HG03378 (cell line): ENCODE measurements at regions not wholly inside any gene's neighbourhood (a gene's known extent, or its start where the extent isn't known, plus 50 kb on each side); places are given as distances from the start of the nearest gene placed in this dataset.
"Not testable (repeated sequence)": the region's sequence is repeated elsewhere in the genome, so short reads cannot be mapped to it uniquely, and the experiment has no call there.

Experiments
- ATAC-seq: cut with Tn5 transposase; IDR thresholded peaks from one replicate; pipeline ENCODE4 v1.9.1; 2021; ENCODE audit warnings: mild to moderate bottlenecking, moderate library complexity; ENCODE audit not compliant: unreplicated experiment

DNA sequence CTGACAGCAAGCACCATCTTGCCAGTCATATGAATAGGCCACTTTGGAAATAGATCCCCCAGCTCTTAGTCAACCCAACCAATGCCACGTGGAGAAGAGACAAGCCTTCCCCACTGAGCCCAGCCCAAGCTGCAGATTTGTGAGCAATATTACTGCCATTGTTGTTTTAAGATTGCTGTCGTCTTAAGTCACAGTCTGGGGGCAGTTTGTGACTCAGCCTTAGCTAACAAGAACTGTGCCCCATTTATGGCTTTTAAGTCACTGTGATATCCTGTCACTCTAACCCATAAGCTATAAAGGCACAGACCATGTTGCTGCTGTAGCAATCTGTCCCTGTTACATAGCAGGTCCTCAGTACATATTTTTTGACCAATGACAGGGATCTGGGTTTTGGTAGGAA is 464.2 kb downstream of the MED13L start:
- ATAC-seq = no peak

- no peak for ATAC-seq
These were observed 465.6 kb downstream of the MED13L start for GRCh38 chr12:115811929-115812328.

- ATAC-seq = no peak
These were observed 466.4 kb downstream of the MED13L start for GRCh38 chr12:115811045-115811444.

GRCh38 chr12:115810122-115810901 is 467.2 kb downstream of the MED13L start:
- no peak for ATAC-seq

DNA sequence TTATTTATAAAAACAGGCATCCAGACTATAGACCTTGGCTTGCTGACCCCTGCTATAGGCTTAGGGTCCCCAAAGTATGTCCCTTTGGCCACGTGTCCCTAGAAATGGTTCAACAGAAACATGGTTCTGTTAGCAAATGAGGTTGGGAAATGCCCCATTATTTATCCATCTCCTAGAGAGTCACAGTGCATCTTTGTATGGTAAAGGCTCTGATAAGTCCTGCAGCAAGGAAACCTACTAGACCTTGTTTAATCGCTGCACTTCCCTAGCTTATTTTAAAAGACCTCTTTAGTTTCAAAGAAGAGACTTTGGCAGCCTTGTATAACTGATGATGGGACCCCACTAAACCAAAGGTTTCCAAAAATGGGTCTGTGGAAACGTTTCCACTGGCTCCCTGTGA is 471.5 kb downstream of the MED13L start:
- no peak for ATAC-seq

DNA sequence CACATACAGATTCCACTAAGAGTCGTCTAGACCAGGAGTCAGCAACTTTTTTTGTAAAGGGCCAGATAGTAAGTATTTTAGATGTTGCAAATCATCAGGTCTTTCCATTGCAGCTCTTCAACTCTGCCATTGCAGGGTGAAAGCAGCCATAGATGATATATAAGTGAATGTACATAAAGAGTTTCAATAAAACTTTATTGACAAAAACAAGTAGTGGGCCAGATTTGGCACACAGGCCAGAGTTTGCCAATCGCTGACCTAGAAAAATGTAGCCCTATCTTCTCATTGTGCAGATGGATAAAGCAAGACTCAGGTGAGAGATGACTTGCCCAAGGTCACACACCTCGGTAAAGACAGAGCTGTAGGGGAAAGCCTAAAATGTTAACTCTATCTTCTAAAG is 474.7 kb downstream of the MED13L start:
- ATAC-seq = no peak

- no peak for ATAC-seq
These were observed 475.6 kb downstream of the MED13L start for GRCh38 chr12:115801871-115802270.

GRCh38 chr12:115799610-115800009 is 477.9 kb downstream of the MED13L start:
- no peak for ATAC-seq

DNA sequence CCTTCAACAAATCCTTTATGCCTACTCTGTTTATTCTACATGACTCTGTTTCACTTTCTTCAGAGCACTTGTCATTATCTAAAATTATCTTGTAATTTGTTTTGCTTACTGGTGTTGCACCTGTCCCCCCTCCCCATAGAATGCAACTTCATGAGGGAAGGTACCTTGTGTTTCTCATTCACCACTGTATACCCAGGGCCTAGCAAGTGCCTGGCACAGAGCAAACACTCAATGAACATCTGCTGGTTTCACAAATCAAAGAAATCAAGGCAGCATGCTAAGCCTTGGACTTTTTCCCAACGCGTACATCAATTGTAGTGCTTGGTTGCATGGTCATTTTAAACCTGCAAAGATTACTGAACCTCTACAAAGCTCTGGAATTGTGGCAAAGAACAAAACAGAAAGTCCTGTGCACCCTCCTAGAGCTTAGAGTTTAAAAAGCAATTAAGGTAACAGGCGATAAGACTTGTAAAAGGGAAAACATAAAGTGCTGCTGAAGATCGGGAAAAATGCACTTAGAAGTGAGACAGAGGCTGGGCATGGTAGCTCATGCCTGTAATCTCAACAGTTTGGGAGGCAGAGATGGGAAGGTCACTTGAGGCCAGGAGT is 479.1 kb downstream of the MED13L start:
- ATAC-seq = no peak

- no peak for ATAC-seq
These were observed 482.8 kb downstream of the MED13L start for GRCh38 chr12:115794659-115795081.

GRCh38 chr12:115791331-115791730 is 486.2 kb downstream of the MED13L start:
- no peak for ATAC-seq

DNA sequence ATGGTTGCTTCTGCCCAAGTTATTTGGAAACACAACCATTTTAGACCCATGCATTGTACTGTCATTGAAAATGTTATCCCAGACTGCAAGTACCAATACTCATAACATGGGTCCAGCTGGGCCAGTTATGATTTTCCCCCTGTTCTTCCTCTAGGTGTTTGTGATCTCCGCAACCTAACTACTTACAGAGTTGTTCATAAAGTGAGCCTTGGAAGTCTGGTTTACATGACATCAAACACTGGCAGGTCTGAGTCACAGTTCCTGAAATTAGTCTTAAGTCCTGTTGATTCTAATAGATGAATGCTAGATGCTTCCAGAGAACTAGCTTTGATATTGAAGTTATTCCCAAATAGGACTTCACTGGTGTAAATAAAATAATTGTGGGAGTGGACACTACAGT is 487.0 kb downstream of the MED13L start:
- ATAC-seq = no peak

DNA sequence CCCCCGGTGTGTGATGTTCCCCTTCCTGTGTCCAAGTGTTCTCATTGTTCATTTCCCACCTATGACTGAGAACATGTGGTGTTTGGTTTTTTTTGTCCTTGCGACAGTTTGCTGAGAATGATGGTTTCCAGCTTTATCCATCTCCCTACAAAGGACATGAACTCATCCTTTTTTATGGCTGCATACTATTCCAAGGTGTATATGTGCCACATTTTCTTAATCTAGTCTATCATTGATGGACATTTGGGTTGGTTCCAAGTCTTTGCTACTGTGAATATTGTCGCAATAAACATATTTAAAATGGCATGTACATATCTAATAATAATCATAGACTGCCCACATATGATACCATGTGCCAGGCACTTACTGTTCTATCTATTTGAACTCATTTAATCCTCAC is 491.0 kb downstream of the MED13L start:
- not testable (repeated sequence) for ATAC-seq

GRCh38 chr12:115785548-115785947 is 491.9 kb downstream of the MED13L start:
- ATAC-seq = no peak

DNA sequence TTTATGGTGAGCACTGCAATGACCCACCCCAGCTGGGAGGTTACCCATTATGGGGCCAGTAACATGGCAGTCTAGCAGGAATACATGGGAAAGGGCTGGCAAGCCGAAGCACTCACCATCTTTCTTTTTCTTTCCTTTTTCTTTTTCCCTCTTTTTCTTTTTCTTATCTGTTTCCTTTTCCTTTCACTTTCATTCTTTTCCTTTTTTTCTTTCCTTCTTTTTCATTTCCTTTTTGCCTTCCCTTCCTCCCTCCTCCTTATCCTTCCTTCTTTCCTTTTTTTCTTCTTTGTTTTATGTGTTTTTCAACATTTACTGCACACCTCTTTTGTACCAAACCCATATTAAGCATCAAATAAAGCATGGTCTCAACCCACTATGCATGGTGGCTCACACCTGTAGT is 501.1 kb downstream of the MED13L start:
- ATAC-seq = no peak

GRCh38 chr12:115774148-115774895 is 503.2 kb downstream of the MED13L start:
- ATAC-seq = no peak

DNA sequence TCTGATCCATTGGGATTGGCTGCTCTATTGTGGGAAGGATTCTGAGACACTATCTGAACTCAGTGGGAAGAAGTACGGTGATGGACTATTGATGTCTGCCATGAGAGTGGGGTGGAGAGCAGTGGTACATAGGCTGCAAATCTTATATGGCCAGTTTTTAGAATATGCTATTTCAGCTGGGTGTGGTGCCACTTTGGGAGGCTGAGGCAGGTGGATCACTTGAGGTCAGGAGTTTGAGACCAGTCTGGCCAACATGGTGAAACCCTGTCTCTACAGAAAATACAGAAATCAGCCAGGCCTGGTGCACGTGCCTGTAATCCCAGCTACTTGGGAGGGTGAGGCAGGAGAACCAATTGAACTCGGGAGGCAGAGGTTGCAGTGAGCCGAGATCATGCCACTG is 505.9 kb downstream of the MED13L start:
- no peak for ATAC-seq

- no peak for ATAC-seq
These were observed 506.4 kb downstream of the MED13L start for GRCh38 chr12:115771065-115771464.

DNA sequence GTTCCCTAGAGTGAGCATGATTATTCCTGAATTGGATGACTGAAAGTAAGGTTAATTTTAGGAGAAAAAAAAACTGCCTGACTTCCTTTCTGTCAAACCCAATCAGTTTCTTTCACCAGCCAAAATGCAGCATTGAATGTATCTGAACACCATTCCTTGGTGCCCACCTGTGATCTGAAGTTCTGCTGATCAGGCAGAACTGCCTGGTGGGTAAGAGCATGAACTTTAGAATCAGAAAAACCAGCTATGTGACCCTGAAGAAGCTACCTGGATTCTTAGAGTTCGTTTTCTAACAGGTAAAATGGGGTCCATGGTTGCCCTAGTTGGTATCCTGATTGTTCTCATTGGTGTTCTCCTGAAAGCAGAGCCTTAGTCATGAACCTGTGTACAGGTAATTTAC is 506.9 kb downstream of the MED13L start:
- no peak for ATAC-seq

- ATAC-seq = no peak
These were observed 509.6 kb downstream of the MED13L start for GRCh38 chr12:115767916-115768315.

DNA sequence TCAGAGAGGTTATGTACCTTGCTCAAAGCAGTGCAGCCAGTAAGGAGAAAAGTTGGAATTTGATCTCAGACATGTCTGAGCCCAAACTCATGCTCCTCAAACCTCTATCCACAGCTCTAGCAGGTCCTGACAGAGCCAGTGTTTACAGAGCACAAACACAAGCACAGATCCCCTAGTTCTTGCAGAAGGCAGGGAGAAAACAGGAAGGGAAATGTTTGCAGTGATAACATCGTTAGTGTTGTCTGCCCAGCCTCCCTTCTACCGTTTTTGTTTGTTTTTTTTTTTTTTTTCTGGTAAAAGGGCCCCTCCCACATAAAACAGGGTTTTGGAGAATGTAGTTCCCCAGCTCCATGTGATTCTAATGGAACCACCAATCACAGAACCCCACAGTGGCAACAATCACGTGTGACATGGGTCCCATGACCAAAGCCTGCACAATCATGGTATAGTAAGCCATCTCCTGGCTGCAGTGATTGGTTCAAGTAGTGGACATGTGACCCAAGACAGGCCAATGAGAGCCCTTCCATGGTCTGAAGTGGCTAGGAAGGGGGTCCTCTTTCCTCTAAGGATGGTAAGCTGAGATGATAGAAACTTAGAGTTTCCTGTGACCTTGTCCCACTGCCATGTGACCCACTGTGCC is 513.4 kb downstream of the MED13L start:
- no peak for ATAC-seq
